ENCODE measurements at regions not wholly inside any gene's neighbourhood (a gene's known extent, or its start where the extent isn't known, plus 50 kb on each side); places are given as distances from the start of the nearest gene placed in this dataset.
A peak's percentile ranks its signal among the peaks of the same experiment; 100 is the strongest.
"Not testable (repeated sequence)": the region's sequence is repeated elsewhere in the genome, so short reads cannot be mapped to it uniquely, and the experiment has no call there.

DNA sequence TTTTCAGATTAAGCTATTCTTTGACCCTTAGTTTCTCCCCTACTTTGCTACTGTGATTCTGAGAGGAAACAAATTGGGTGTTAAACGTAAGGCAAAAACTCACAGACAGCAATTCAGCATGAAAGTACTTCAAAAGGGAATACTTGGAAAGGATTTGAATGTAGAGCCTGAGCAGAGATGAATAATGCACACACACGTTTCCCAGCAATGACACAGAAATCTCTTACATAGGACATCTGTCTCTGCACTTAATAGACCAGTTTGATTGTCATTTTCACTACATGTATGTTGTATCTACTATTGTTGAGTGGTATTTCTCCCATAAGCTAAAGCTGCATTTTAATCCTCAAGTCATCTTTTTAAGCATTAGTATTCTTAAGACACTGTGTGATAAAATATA lies 166.1 kb upstream of the TEX13C start:
- TF ChIP-seq, protein P1, sequence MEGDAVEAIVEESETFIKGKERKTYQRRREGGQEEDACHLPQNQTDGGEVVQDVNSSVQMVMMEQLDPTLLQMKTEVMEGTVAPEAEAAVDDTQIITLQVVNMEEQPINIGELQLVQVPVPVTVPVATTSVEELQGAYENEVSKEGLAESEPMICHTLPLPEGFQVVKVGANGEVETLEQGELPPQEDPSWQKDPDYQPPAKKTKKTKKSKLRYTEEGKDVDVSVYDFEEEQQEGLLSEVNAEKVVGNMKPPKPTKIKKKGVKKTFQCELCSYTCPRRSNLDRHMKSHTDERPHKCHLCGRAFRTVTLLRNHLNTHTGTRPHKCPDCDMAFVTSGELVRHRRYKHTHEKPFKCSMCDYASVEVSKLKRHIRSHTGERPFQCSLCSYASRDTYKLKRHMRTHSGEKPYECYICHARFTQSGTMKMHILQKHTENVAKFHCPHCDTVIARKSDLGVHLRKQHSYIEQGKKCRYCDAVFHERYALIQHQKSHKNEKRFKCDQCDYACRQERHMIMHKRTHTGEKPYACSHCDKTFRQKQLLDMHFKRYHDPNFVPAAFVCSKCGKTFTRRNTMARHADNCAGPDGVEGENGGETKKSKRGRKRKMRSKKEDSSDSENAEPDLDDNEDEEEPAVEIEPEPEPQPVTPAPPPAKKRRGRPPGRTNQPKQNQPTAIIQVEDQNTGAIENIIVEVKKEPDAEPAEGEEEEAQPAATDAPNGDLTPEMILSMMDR (IDR thresholded peaks at IDR 0.05) = no peak
- TF ChIP-seq POLR2A (IDR thresholded peaks at IDR 0.05) = no peak
- Histone ChIP-seq H3K27ac (no peak overlapping the region), H3K9me3 (no peaks in the 10 kb centered on the region), H3K36me3 (no peaks in the 10 kb centered on the region), H3K4me3 (no peak overlapping the region), H3K27me3 (no peaks in the 10 kb centered on the region), H3K4me1 (no peaks in the 10 kb centered on the region)
- 31% methylated on average over 2 of the region's 2 CpGs for WGBS (ENCODE audit: insufficient coverage, low coverage, low lambda C conversion rate, missing lambda C conversion rate)
- intact Hi-C loops (cut with DNase I) = no loop called here
- no peak for DNase-seq
- no peak for ATAC-seq

DNA sequence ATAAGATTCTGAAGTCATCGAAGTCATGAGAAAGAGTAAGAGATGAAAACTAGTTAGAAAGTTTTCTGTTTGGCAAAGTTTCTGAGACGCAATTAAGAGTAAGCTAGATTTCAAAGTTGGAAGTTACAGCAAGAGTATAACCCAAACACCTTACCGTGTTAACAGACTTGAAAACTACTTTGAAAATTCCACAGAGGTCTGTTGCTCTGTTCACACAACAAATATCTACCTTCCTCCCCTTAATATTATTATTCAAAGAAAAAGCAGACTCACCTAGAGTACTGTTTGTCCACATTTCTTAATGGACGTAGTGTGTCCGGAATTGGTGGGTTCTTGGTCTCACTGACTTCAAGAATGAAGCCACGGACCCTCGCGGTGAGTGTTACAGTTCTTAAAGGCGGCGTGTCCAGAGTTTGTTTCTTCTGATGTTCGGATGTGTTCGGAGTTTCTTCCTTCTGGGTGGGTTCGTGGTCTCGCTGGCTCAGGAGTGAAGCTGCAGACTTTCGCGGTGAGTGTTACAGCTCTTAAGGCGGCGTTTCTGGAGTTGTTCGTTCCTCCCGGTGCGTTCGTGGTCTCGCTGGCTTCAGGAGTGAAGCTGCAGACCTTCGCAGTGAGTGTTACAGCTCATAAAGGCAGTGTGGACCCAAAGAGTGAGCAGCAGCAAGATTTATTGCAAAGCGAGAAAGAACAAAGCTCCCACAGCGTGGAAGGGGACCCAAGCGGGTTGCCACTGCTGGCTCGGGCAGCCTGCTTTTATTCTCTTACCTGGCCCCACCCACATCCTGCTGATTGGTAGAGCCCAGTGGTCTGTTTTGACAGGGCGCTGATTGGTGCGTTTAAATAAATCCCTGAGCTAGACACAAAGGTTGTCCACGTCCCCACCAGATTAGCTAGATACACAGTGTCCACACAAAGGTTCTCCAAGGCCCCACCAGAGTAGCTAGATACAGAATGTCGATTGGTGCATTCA lies 165.1 kb upstream of the TEX13C start:
- H3K4me1 ChIP-seq; intact Hi-C loops (cut with DNase I); H3K9me3 ChIP-seq; H3K27me3 ChIP-seq; H3K27ac ChIP-seq; H3K36me3 ChIP-seq; DNase-seq; ATAC-seq; H3K4me3 ChIP-seq: not testable (repeated sequence)
- 66% methylated on average over 18 of the region's 32 CpGs for WGBS (ENCODE audit: insufficient coverage, low coverage, low lambda C conversion rate, missing lambda C conversion rate)

DNA sequence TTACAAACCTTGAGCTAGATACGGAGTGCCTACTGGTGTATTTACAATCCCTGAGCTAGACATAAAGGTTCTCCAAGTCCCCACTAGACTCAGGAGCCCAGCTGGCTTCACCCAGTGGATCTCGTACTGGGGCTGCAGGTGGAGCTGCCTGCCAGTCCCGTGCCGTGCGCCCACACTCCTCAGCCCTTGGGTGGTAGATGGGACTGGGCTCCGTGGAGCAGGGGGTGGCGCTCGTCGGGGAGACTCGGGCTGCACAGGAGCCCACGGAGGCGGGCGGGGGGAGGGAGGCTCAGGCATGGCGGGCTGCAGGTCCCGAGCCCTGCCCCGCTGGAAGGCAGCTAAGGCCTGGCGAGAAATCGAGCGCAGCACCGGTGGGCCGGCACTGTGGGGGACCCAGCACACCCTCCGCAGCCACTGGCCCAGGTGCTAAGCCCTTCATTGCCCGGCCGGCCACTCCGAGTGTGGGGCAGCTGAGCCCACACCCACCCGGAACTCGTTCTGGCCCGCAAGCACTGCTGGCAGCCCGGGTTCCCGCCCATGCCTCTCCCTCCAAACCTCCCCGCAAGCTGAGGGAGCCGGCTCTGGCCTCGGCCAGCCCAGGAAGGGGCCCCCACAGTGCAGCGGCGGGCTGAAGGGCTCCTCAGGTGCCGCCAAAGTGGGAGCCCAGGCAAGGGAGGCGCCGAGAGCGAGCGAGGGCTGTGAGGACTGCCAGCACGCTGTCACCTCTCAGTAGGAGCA lies 164.2 kb upstream of the TEX13C start:
- H3K4me1 ChIP-seq; H3K9me3 ChIP-seq; ATAC-seq; intact Hi-C loops (cut with DNase I); H3K27me3 ChIP-seq; H3K27ac ChIP-seq; H3K36me3 ChIP-seq; H3K4me3 ChIP-seq: not testable (repeated sequence)
- 65% methylated on average over 5 of the region's 41 CpGs for WGBS (ENCODE audit: insufficient coverage, low coverage, low lambda C conversion rate, missing lambda C conversion rate)
- peak in 1 of 3 donors; percentile 42 for DNase-seq

- Histone ChIP-seq H3K27me3 (no peaks in the 10 kb centered on the region), H3K4me1 (no peaks in the 10 kb centered on the region), H3K9me3 (no peaks in the 10 kb centered on the region), H3K27ac (no peak overlapping the region), H3K36me3 (no peaks in the 10 kb centered on the region), H3K4me3 (no peak overlapping the region)
- WGBS (ENCODE audit: insufficient coverage, low coverage, low lambda C conversion rate, missing lambda C conversion rate) = 41% methylated on average over 4 of the region's 4 CpGs
- ATAC-seq (no peak), DNase-seq (no peak)
- intact Hi-C loops (cut with DNase I) = no loop called here
- TF ChIP-seq, protein P1 (IDR thresholded peaks at IDR 0.05) = no peak
- no peak for TF ChIP-seq POLR2A (IDR thresholded peaks at IDR 0.05)
Measured at GRCh38 chrX:125170459-125170858, 149.2 kb upstream of the TEX13C start.

GRCh38 chrX:125172531-125172930 lies 147.1 kb upstream of the TEX13C start:
- no peaks in the 10 kb centered on the region for H3K4me1 ChIP-seq
- no peaks in the 10 kb centered on the region for H3K27me3 ChIP-seq
- no peaks in the 10 kb centered on the region for H3K36me3 ChIP-seq
- ATAC-seq (no peak), DNase-seq (no peak)
- no peak overlapping the region for H3K27ac ChIP-seq
- intact Hi-C loops (cut with DNase I) = no loop called here
- WGBS (ENCODE audit: insufficient coverage, low coverage, low lambda C conversion rate, missing lambda C conversion rate) = 62% methylated on average over 5 of the region's 5 CpGs
- no peak for TF ChIP-seq POLR2A (IDR thresholded peaks at IDR 0.05)
- TF ChIP-seq, protein P1 (IDR thresholded peaks at IDR 0.05) = no peak
- no peak overlapping the region for H3K4me3 ChIP-seq
- no peaks in the 10 kb centered on the region for H3K9me3 ChIP-seq

Data from right lobe of liver (tissue), 6 donors.